ENCODE measurements at regions not wholly inside any gene's neighbourhood (a gene's known extent, or its start where the extent isn't known, plus 50 kb on each side); places are given as distances from the start of the nearest gene placed in this dataset.

DNA sequence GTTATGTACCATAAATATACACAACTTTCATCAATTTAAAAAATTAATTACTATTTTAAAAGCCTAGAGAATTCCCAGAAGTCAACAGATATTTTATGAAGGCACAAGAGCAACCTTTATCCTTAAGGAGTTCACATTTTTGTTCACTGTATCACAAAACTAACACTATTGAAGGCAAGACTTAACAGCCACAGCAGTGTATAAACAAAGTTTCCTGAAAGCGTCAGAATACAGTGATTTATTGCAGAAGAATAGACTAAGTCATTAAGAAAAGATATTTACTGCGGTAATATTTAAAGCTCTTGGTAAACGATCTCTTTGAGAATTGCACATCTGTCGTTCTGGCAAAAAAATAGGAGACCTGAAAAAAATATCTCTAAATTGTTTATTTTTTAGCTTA lies 419.3 kb upstream of the NBEA start:
- H3K27me3 ChIP-seq (ENCODE audit: insufficient read depth, poor library complexity, severe bottlenecking), result peaks cover 4% of the 10 kb centered on the region
- TF ChIP-seq GABPA (IDR thresholded peaks at IDR 0.05; ENCODE audit: low read depth) (no peak), POLR2AphosphoS5 (IDR thresholded peaks at IDR 0.05; ENCODE audit: low read depth) (no peak), SPI1 (IDR thresholded peaks at IDR 0.05; ENCODE audit: borderline replicate concordance, low read depth) (no peak), REST (IDR thresholded peaks at IDR 0.05; ENCODE audit: insufficient replicate concordance, low read depth) (no peak), CTCF (IDR thresholded peaks at IDR 0.05; ENCODE audit: insufficient read depth, low read length) (no peak)

DNA sequence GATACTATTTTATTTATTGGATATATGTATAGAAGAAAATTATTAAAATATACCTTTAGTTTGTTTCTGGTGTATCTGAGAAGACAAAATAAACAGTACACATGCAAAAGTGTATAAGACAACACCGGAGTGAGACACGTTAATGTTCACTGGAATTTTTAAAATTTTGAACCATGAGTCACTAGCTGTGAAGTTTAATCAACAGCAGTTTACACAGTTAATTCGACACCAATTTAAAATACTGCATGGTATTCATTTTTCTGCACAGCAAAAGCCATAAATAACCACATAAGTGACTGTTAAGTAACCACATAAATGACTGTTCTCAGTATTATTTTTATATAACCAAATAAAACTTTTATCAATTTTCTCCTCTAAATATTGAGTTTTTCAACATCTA lies 418.7 kb upstream of the NBEA start:
- DNase-seq (ENCODE audit: low read depth in 1 of 2, low spot score in 1 of 2), result no peak
- TF ChIP-seq CTCF (IDR thresholded peaks at IDR 0.05; ENCODE audit: insufficient read depth, low read length) (no peak), POLR2AphosphoS5 (IDR thresholded peaks at IDR 0.05; ENCODE audit: low read depth) (no peak), SPI1 (IDR thresholded peaks at IDR 0.05; ENCODE audit: borderline replicate concordance, low read depth) (no peak), REST (IDR thresholded peaks at IDR 0.05; ENCODE audit: insufficient replicate concordance, low read depth) (no peak), GABPA (IDR thresholded peaks at IDR 0.05; ENCODE audit: low read depth) (no peak)
- Histone ChIP-seq H3K27ac (replicated peaks) (no peak overlapping the region), H3K27me3 (ENCODE audit: insufficient read depth, poor library complexity, severe bottlenecking) (peaks cover 4% of the 10 kb centered on the region), H3K4me3 (replicated peaks; ENCODE audit: insufficient read depth, low read length) (no peak overlapping the region)

More for the DNA sequence above, 419.3 kb upstream of the NBEA start:
- Histone ChIP-seq H3K4me3 (replicated peaks; ENCODE audit: insufficient read depth, low read length) (no peak overlapping the region), H3K27ac (replicated peaks) (no peak overlapping the region)
- no peak for DNase-seq (ENCODE audit: low read depth in 1 of 2, low spot score in 1 of 2)

GRCh38 chr13:34533941-34534340 lies 408.1 kb upstream of the NBEA start:
- Histone ChIP-seq H3K27me3 (ENCODE audit: insufficient read depth, poor library complexity, severe bottlenecking) (no peaks in the 10 kb centered on the region), H3K27ac (replicated peaks) (no peak overlapping the region), H3K4me3 (replicated peaks; ENCODE audit: insufficient read depth, low read length) (no peak overlapping the region)
- no peak for TF ChIP-seq CTCF (IDR thresholded peaks at IDR 0.05; ENCODE audit: insufficient read depth, low read length)
- TF ChIP-seq POLR2AphosphoS5 (IDR thresholded peaks at IDR 0.05; ENCODE audit: low read depth), result no peak
- TF ChIP-seq GABPA (IDR thresholded peaks at IDR 0.05; ENCODE audit: low read depth), result no peak
- TF ChIP-seq SPI1 (IDR thresholded peaks at IDR 0.05; ENCODE audit: borderline replicate concordance, low read depth), result no peak
- TF ChIP-seq REST (IDR thresholded peaks at IDR 0.05; ENCODE audit: insufficient replicate concordance, low read depth), result no peak
- DNase-seq (ENCODE audit: low read depth in 1 of 2, low spot score in 1 of 2), result no peak

Data from HL-60 (cell line).